Breast epithelium (tissue), 3 donors: ENCODE measurements at regions not wholly inside any gene's neighbourhood (a gene's known extent, or its start where the extent isn't known, plus 50 kb on each side); places are given as distances from the start of the nearest gene placed in this dataset.

ENCODE experiments used
- CTCF ChIP-seq, 3 donors: fragments of 450-650 bp; IDR thresholded peaks; one replicate each; pipeline ENCODE4 v1.5.1; 2016 to 2017; ENCODE audit warnings: antibody characterized with exemption in 3 of 3, mild to moderate bottlenecking in 3 of 3, moderate library complexity in 3 of 3
- POLR2A ChIP-seq: fragments of 450-650 bp; IDR thresholded peaks from one replicate; pipeline ENCODE4 v1.6.1; 2016; ENCODE audit warnings: antibody characterized with exemption, mild to moderate bottlenecking, moderate library complexity
- POLR2AphosphoS5 ChIP-seq, 3 donors: sonication (generic); formaldehyde crosslinking; IDR thresholded peaks; one replicate each; pipeline ENCODE4 v1.6.1; 2017; ENCODE audit warnings: antibody characterized with exemption in 3 of 3

GRCh38 chr16:8286348-8286747 is 304.0 kb downstream of the TMEM114 start:
- TF ChIP-seq CTCF (IDR thresholded peaks at IDR 0.05), result no peak
- no peak for TF ChIP-seq POLR2AphosphoS5 (IDR thresholded peaks at IDR 0.05)
- no peak for TF ChIP-seq POLR2A
